ENCODE measurements at regions not wholly inside any gene's neighbourhood (a gene's known extent, or its start where the extent isn't known, plus 50 kb on each side); places are given as distances from the start of the nearest gene placed in this dataset.
"Not testable (repeated sequence)": the region's sequence is repeated elsewhere in the genome, so short reads cannot be mapped to it uniquely, and the experiment has no call there.

GRCh38 chr13:62450759-62451158 is 1035.1 kb upstream of the PCDH20 start:
- TF ChIP-seq CTCF (IDR thresholded peaks at IDR 0.05): no peak

GRCh38 chr13:62447771-62448382 is 1032.2 kb upstream of the PCDH20 start:
- DNase-seq; H3K27me3 ChIP-seq; H3K9me3 ChIP-seq; intact Hi-C loops (cut with DNase I); H3K36me3 ChIP-seq; H3K4me3 ChIP-seq; H3K4me1 ChIP-seq; H3K27ac ChIP-seq; H3K9ac ChIP-seq (ENCODE audit: low read depth in 2 of 2, low read length in 2 of 2): not testable (repeated sequence)

More at GRCh38 chr13:62450759-62451158, 1035.1 kb upstream of the PCDH20 start:
- Histone ChIP-seq H3K9me3 (no peaks in the 10 kb centered on the region), H3K27ac (no peak overlapping the region), H3K4me1 (no peaks in the 10 kb centered on the region), H3K36me3 (no peaks in the 10 kb centered on the region), H3K9ac (ENCODE audit: low read depth in 2 of 2, low read length in 2 of 2) (no peak overlapping the region), H3K27me3 (no peaks in the 10 kb centered on the region), H3K4me3 (no peak overlapping the region)
- intact Hi-C loops (cut with DNase I): no loop called here
- no peak for DNase-seq

- DNase-seq: no peak
These were observed 1029.2 kb upstream of the PCDH20 start for GRCh38 chr13:62444805-62445204.

GRCh38 chr13:62434081-62434480 is 1018.4 kb upstream of the PCDH20 start:
- TF ChIP-seq CTCF (IDR thresholded peaks at IDR 0.05): no peak
- Histone ChIP-seq H3K9me3 (no peaks in the 10 kb centered on the region), H3K36me3 (no peaks in the 10 kb centered on the region), H3K9ac (ENCODE audit: low read depth in 2 of 2, low read length in 2 of 2) (no peak overlapping the region), H3K27ac (no peak overlapping the region), H3K4me3 (no peak overlapping the region), H3K4me1 (no peaks in the 10 kb centered on the region), H3K27me3 (no peaks in the 10 kb centered on the region)
- intact Hi-C loops (cut with DNase I): no loop called here
- DNase-seq: no peak

More at GRCh38 chr13:62444805-62445204, 1029.2 kb upstream of the PCDH20 start:
- no peaks in the 10 kb centered on the region for H3K36me3 ChIP-seq
- H3K27ac ChIP-seq: no peak overlapping the region
- no peaks in the 10 kb centered on the region for H3K4me1 ChIP-seq
- intact Hi-C loops (cut with DNase I): no loop called here
- TF ChIP-seq CTCF (IDR thresholded peaks at IDR 0.05): no peak
- no peak overlapping the region for H3K9ac ChIP-seq (ENCODE audit: low read depth in 2 of 2, low read length in 2 of 2)
- no peaks in the 10 kb centered on the region for H3K9me3 ChIP-seq
- H3K4me3 ChIP-seq: no peak overlapping the region
- H3K27me3 ChIP-seq: no peaks in the 10 kb centered on the region

- no peak overlapping the region for H3K27ac ChIP-seq
- no peak overlapping the region for H3K4me3 ChIP-seq
- no peaks in the 10 kb centered on the region for H3K4me1 ChIP-seq
- H3K9ac ChIP-seq (ENCODE audit: low read depth in 2 of 2, low read length in 2 of 2): no peak overlapping the region
- TF ChIP-seq CTCF (IDR thresholded peaks at IDR 0.05): no peak
- DNase-seq: no peak
- no peaks in the 10 kb centered on the region for H3K36me3 ChIP-seq
- no peaks in the 10 kb centered on the region for H3K9me3 ChIP-seq
- no peaks in the 10 kb centered on the region for H3K27me3 ChIP-seq
- intact Hi-C loops (cut with DNase I): no loop called here
These were observed 1018.0 kb upstream of the PCDH20 start for GRCh38 chr13:62433660-62434059.

- intact Hi-C loops (cut with DNase I): no loop called here
- DNase-seq: no peak
- Histone ChIP-seq H3K4me3 (no peak overlapping the region), H3K27ac (no peak overlapping the region), H3K4me1 (no peaks in the 10 kb centered on the region), H3K9ac (ENCODE audit: low read depth in 2 of 2, low read length in 2 of 2) (no peak overlapping the region), H3K9me3 (no peaks in the 10 kb centered on the region), H3K36me3 (no peaks in the 10 kb centered on the region), H3K27me3 (no peaks in the 10 kb centered on the region)
- TF ChIP-seq CTCF (IDR thresholded peaks at IDR 0.05): no peak
These were observed 1017.3 kb upstream of the PCDH20 start for GRCh38 chr13:62432906-62433305.

Data from colonic mucosa (tissue), 4 donors.